Sigmoid colon (tissue), 3 donors: ENCODE measurements at regions not wholly inside any gene's neighbourhood (a gene's known extent, or its start where the extent isn't known, plus 50 kb on each side); places are given as distances from the start of the nearest gene placed in this dataset.

Source experiments
- CTCF ChIP-seq, 4 experiments: fragments of 450-650 bp in 3 of 4; fragments of 200-600 bp in 1 of 4; IDR thresholded peaks; one replicate each; pipeline ENCODE4 v1.5.1; 2016 to 2019; ENCODE audit warnings: antibody characterized with exemption in 4 of 4, mild to moderate bottlenecking in 3 of 4, moderate library complexity in 2 of 4
- POLR2A ChIP-seq, 2 donors: fragments of 450-650 bp; IDR thresholded peaks; one replicate each; pipeline ENCODE4 v1.6.1; 2016; ENCODE audit warnings: antibody characterized with exemption in 2 of 2, mild to moderate bottlenecking in 2 of 2, moderate library complexity in 2 of 2

GRCh38 chr1:58303841-58304240 lies 242.7 kb downstream of the OMA1 start:
- TF ChIP-seq POLR2A (IDR thresholded peaks at IDR 0.05) (no peak), CTCF (IDR thresholded peaks at IDR 0.05) (no peak)
